ENCODE measurements at regions not wholly inside any gene's neighbourhood (a gene's known extent, or its start where the extent isn't known, plus 50 kb on each side); places are given as distances from the start of the nearest gene placed in this dataset.

DNA sequence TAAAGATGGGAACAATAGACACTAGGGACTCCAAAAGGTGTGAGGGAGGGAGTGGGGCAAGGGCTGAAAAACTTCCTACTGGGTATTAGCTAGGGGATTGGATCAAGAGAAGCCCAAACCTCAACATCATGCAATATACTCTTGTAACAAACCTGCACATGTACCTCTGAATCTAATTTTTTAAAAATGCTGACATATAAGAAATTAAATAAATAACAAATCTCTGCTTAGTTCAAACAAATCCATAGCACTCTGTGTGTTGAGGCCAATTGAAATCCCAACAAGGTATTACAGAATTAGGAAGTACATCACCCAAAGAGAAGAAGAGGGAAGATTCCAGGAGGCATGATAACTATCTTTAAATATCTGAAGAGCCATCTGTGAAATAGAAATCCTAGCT, 55.4 kb upstream of the CDH20 start:
- in situ Hi-C loops (cut with MboI; ENCODE audit: low pct_unique_long_range_greater_than_20kb, low sequenced_read_pairs, unreplicated experiment), result no loop called here
- TF ChIP-seq, protein P1, sequence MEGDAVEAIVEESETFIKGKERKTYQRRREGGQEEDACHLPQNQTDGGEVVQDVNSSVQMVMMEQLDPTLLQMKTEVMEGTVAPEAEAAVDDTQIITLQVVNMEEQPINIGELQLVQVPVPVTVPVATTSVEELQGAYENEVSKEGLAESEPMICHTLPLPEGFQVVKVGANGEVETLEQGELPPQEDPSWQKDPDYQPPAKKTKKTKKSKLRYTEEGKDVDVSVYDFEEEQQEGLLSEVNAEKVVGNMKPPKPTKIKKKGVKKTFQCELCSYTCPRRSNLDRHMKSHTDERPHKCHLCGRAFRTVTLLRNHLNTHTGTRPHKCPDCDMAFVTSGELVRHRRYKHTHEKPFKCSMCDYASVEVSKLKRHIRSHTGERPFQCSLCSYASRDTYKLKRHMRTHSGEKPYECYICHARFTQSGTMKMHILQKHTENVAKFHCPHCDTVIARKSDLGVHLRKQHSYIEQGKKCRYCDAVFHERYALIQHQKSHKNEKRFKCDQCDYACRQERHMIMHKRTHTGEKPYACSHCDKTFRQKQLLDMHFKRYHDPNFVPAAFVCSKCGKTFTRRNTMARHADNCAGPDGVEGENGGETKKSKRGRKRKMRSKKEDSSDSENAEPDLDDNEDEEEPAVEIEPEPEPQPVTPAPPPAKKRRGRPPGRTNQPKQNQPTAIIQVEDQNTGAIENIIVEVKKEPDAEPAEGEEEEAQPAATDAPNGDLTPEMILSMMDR (IDR thresholded peaks at IDR 0.05; ENCODE audit: extremely low read depth, insufficient read depth, missing control alignments), result no peak
- DNase-seq (ENCODE audit: low spot score), result no peak

GRCh38 chr18:61281431-61281830, 51.8 kb upstream of the CDH20 start:
- in situ Hi-C loops (cut with MboI; ENCODE audit: low pct_unique_long_range_greater_than_20kb, low sequenced_read_pairs, unreplicated experiment), result no loop called here
- DNase-seq (ENCODE audit: low spot score), result no peak
- TF ChIP-seq, protein P1 (IDR thresholded peaks at IDR 0.05; ENCODE audit: extremely low read depth, insufficient read depth, missing control alignments), result no peak

DNA sequence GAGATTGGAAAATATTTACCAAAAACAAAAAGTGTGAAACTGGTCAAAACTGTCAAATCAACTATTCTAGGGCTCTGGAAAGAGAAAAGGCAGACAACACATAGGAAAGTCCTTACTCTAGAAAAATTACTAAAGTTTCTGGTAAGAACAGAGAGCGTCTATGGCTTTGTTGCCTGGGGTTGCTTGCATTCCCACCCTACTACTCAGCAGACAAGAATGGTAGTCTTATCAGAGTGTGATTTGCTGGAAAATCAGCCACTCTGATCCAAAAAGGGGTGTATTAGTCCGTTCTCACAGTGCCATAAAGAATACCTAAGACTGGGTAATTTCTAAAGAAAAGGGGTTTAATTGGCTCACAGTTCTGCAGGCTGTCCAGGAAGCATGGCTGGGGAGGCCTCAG, 50.3 kb upstream of the CDH20 start:
- no peak for DNase-seq (ENCODE audit: low spot score)
- TF ChIP-seq, protein P1 (IDR thresholded peaks at IDR 0.05; ENCODE audit: extremely low read depth, insufficient read depth, missing control alignments), result no peak
- in situ Hi-C loops (cut with MboI; ENCODE audit: low pct_unique_long_range_greater_than_20kb, low sequenced_read_pairs, unreplicated experiment), result no loop called here

All from GM13977 (cell line).